ENCODE measurements at regions not wholly inside any gene's neighbourhood (a gene's known extent, or its start where the extent isn't known, plus 50 kb on each side); places are given as distances from the start of the nearest gene placed in this dataset.

DNA sequence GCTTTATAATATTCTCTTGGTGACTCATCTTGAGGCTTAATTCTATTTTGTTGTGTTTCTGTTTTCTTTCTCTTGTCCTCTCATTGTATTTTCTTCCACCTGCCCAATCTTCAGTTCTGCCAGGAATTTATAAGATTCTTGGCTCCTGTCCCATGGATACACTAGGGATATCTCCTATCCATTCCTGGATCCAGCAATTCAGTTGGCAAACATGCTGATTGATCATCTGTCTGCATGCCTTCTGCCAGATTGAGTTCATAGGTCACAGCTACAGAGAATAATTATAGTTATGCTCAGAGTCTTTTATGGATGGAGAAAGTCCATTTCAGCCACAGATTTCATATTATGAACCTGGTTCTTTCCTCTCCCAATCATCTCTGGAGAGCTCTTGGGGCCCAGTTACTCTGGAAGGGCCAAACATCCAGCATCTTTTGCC, 140.4 kb upstream of the MAGI2 start:
- H3K27ac ChIP-seq (ENCODE audit: low read depth, low read length) = no peak overlapping the region
- no peaks in the 10 kb centered on the region for H3K27me3 ChIP-seq (ENCODE audit: insufficient read depth, low read length)
- H2AFZ ChIP-seq (ENCODE audit: low read length) = no peak overlapping the region
- H3K36me3 ChIP-seq (ENCODE audit: insufficient read depth, low read length) = no peaks in the 10 kb centered on the region
- no peaks in the 10 kb centered on the region for H4K20me1 ChIP-seq (ENCODE audit: insufficient read depth, low read length)
- no peak overlapping the region for H3K4me3 ChIP-seq (ENCODE audit: insufficient read depth, low read length)
- H3K9me3 ChIP-seq (ENCODE audit: low read depth, low read length) = no peaks in the 10 kb centered on the region
- no peak overlapping the region for H3K4me2 ChIP-seq (ENCODE audit: insufficient read depth, low read length)
- TF ChIP-seq, protein P1, sequence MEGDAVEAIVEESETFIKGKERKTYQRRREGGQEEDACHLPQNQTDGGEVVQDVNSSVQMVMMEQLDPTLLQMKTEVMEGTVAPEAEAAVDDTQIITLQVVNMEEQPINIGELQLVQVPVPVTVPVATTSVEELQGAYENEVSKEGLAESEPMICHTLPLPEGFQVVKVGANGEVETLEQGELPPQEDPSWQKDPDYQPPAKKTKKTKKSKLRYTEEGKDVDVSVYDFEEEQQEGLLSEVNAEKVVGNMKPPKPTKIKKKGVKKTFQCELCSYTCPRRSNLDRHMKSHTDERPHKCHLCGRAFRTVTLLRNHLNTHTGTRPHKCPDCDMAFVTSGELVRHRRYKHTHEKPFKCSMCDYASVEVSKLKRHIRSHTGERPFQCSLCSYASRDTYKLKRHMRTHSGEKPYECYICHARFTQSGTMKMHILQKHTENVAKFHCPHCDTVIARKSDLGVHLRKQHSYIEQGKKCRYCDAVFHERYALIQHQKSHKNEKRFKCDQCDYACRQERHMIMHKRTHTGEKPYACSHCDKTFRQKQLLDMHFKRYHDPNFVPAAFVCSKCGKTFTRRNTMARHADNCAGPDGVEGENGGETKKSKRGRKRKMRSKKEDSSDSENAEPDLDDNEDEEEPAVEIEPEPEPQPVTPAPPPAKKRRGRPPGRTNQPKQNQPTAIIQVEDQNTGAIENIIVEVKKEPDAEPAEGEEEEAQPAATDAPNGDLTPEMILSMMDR (IDR thresholded peaks at IDR 0.05; ENCODE audit: extremely low read depth, low read depth, low read length) = no peak
- no peaks in the 10 kb centered on the region for H3K4me1 ChIP-seq (ENCODE audit: insufficient read depth, low read length)
- H3K79me2 ChIP-seq (ENCODE audit: insufficient read depth, low read length) = no peaks in the 10 kb centered on the region
- DNase-seq (ENCODE audit: insufficient read length, low spot score, missing footprints) = no peak

DNA sequence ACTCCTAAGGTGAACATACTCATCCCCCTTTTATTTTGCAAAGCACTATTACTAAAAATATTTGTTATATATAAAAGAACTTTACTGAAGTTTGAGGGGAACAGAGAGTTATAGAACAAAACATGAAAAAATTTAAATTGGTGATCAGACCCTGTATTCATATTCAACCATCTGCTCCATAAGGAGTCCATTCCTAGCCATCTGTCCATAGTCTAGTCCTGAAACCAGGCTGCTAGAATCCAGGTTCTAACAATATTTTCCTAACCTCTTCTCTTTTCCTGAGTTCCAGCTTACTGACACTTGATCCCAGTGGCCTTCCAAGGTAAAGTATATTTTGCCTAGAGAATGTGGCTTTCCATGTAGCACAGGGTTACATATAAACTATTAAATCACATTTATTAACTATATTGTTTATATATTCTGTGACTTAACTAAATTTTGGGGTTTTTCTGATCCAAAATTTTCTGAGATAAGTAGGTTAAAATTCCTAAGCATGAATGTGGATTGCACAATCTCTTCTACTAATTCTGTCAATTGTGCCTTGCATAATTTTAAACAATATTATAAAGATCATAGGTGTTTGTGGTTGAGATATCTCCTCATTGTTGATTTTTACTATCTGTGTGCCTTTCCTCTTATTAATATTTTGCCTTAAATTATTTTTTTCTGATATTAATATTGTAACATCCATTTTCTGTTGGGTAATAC, 137.6 kb upstream of the MAGI2 start:
- Histone ChIP-seq H3K27ac (ENCODE audit: low read depth, low read length) (no peak overlapping the region), H3K4me3 (ENCODE audit: insufficient read depth, low read length) (no peak overlapping the region), H3K4me1 (ENCODE audit: insufficient read depth, low read length) (no peaks in the 10 kb centered on the region), H3K4me2 (ENCODE audit: insufficient read depth, low read length) (no peak overlapping the region), H3K79me2 (ENCODE audit: insufficient read depth, low read length) (no peaks in the 10 kb centered on the region), H3K27me3 (ENCODE audit: insufficient read depth, low read length) (no peaks in the 10 kb centered on the region), H3K9me3 (ENCODE audit: low read depth, low read length) (no peaks in the 10 kb centered on the region), H4K20me1 (ENCODE audit: insufficient read depth, low read length) (no peaks in the 10 kb centered on the region), H2AFZ (ENCODE audit: low read length) (no peak overlapping the region), H3K36me3 (ENCODE audit: insufficient read depth, low read length) (no peaks in the 10 kb centered on the region)
- no peak for DNase-seq (ENCODE audit: insufficient read length, low spot score, missing footprints)
- TF ChIP-seq, protein P1 (IDR thresholded peaks at IDR 0.05; ENCODE audit: extremely low read depth, low read depth, low read length) = no peak

DNA sequence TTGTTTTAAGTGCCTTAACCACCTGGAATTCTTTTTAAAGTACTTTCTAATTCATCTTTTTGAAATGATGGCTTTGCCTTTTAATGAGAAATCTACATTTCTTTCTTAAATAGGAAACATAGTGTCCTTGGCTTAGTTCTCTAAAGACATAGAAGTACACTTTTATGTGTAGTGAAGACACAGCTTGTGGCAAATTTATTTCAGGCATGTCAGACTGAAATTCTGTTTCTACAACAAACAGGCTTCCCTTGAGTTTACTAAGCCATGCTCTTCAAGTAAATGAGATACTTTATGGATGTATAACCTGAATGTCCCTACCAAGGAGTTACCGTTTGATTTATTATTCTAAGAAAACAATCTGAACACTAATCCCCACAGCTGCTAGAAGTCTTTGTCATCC, 136.9 kb upstream of the MAGI2 start:
- Histone ChIP-seq H3K27ac (ENCODE audit: low read depth, low read length) (no peak overlapping the region), H3K79me2 (ENCODE audit: insufficient read depth, low read length) (no peaks in the 10 kb centered on the region), H3K4me2 (ENCODE audit: insufficient read depth, low read length) (no peak overlapping the region), H3K4me3 (ENCODE audit: insufficient read depth, low read length) (no peak overlapping the region), H3K9me3 (ENCODE audit: low read depth, low read length) (no peaks in the 10 kb centered on the region), H2AFZ (ENCODE audit: low read length) (no peak overlapping the region), H3K36me3 (ENCODE audit: insufficient read depth, low read length) (no peaks in the 10 kb centered on the region), H3K27me3 (ENCODE audit: insufficient read depth, low read length) (no peaks in the 10 kb centered on the region), H3K4me1 (ENCODE audit: insufficient read depth, low read length) (no peaks in the 10 kb centered on the region), H4K20me1 (ENCODE audit: insufficient read depth, low read length) (no peaks in the 10 kb centered on the region)
- no peak for DNase-seq (ENCODE audit: insufficient read length, low spot score, missing footprints)
- TF ChIP-seq, protein P1 (IDR thresholded peaks at IDR 0.05; ENCODE audit: extremely low read depth, low read depth, low read length) = no peak

DNA sequence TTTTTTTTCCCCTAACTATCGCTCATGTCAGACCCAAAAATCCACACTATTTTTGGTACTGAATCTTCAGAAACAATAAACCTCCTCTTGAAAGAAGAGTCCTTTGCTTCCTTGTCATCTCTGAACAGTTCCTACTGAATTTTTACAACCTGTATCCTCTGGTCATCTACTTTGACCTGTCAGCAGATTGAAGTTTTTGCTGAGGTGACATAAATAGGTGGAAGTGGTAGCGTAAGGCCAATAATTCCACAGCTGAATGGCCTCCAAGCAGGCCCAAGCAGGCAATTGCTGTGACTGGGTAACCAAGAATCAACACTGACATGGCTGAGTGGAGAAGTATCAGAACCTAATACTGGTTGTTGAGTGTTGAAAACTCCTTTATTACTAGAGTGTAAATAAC, 117.4 kb upstream of the MAGI2 start:
- no peaks in the 10 kb centered on the region for H3K27me3 ChIP-seq (ENCODE audit: insufficient read depth, low read length)
- no peaks in the 10 kb centered on the region for H4K20me1 ChIP-seq (ENCODE audit: insufficient read depth, low read length)
- no peak overlapping the region for H3K4me2 ChIP-seq (ENCODE audit: insufficient read depth, low read length)
- H3K27ac ChIP-seq (ENCODE audit: low read depth, low read length) = no peak overlapping the region
- TF ChIP-seq, protein P1 (IDR thresholded peaks at IDR 0.05; ENCODE audit: extremely low read depth, low read depth, low read length) = no peak
- H3K4me1 ChIP-seq (ENCODE audit: insufficient read depth, low read length) = no peaks in the 10 kb centered on the region
- no peaks in the 10 kb centered on the region for H3K36me3 ChIP-seq (ENCODE audit: insufficient read depth, low read length)
- DNase-seq (ENCODE audit: insufficient read length, low spot score, missing footprints) = no peak
- no peak overlapping the region for H3K4me3 ChIP-seq (ENCODE audit: insufficient read depth, low read length)
- no peak overlapping the region for H2AFZ ChIP-seq (ENCODE audit: low read length)
- no peaks in the 10 kb centered on the region for H3K9me3 ChIP-seq (ENCODE audit: low read depth, low read length)
- no peaks in the 10 kb centered on the region for H3K79me2 ChIP-seq (ENCODE audit: insufficient read depth, low read length)
